Astrocyte (in vitro differentiated cells and primary cell): ENCODE measurements at regions not wholly inside any gene's neighbourhood (a gene's known extent, or its start where the extent isn't known, plus 50 kb on each side); places are given as distances from the start of the nearest gene placed in this dataset.
"Not testable (repeated sequence)": the region's sequence is repeated elsewhere in the genome, so short reads cannot be mapped to it uniquely, and the experiment has no call there.

ENCODE experiments used
- DNase-seq: peaks from one replicate; pipeline ENCODE4 v3.0.0-alpha.2; 2010; ENCODE audit warnings: low read depth
- FAIRE-seq: peaks from 2 replicates; lab custom pipeline; 2011; peaks lifted over from hg19 to GRCh38; lab: Jason Lieb, UNC
- H2AFZ ChIP-seq: 2 replicates; pipeline ENCODE4 v1.6.0; 2012; ENCODE audit warnings: low read depth, low read length, inconsistent platforms
- H3K27ac ChIP-seq: 2 replicates; pipeline ENCODE4 v1.5.1; 2011; ENCODE audit warnings: low read depth, low read length, inconsistent platforms
- H3K27me3 ChIP-seq: 2 replicates; pipeline ENCODE4 v1.6.0; 2011; ENCODE audit warnings: low read length, inconsistent platforms; ENCODE audit not compliant: insufficient read depth
- H3K36me3 ChIP-seq: 2 replicates; pipeline ENCODE4 v1.5.1; 2011; ENCODE audit warnings: low read length, inconsistent platforms; ENCODE audit not compliant: insufficient read depth
- H3K4me1 ChIP-seq: 2 replicates; pipeline ENCODE4 v1.5.1; 2011; ENCODE audit warnings: low read length, inconsistent platforms; ENCODE audit not compliant: insufficient read depth
- H3K4me2 ChIP-seq: 2 replicates; pipeline ENCODE4 v1.6.0; 2012; ENCODE audit warnings: low read length, inconsistent platforms
- H3K4me3 ChIP-seq: 2 replicates; pipeline ENCODE4 v1.5.1; 2011; ENCODE audit warnings: low read depth, mild to moderate bottlenecking, low read length, inconsistent platforms; ENCODE audit not compliant: insufficient read depth
- H3K79me2 ChIP-seq: 2 replicates; pipeline ENCODE4 v1.6.0; 2012; ENCODE audit warnings: mild to moderate bottlenecking, low read length, inconsistent platforms; ENCODE audit not compliant: insufficient read depth
- H3K9ac ChIP-seq: 2 replicates; pipeline ENCODE4 v1.6.0; 2012; ENCODE audit warnings: mild to moderate bottlenecking, low read length, inconsistent platforms
- H3K9me3 ChIP-seq: 2 replicates; pipeline ENCODE4 v1.5.1; 2012; ENCODE audit warnings: low read depth, mild to moderate bottlenecking, low read length, inconsistent platforms; ENCODE audit not compliant: insufficient read depth
- H4K20me1 ChIP-seq: 2 replicates; pipeline ENCODE4 v1.6.0; 2012; ENCODE audit warnings: low read length, inconsistent platforms; ENCODE audit not compliant: insufficient read depth
- H3K27ac Mint-ChIP-seq: one replicate; pipeline ENCODE4 v1.8.0; 2021; ENCODE audit warnings: mild to moderate bottlenecking, mixed read lengths; ENCODE audit not compliant: unreplicated experiment
- H3K27me3 Mint-ChIP-seq: one replicate; pipeline ENCODE4 v1.8.0; 2021; ENCODE audit warnings: low read depth, mixed read lengths; ENCODE audit not compliant: unreplicated experiment
- H3K36me3 Mint-ChIP-seq: one replicate; pipeline ENCODE4 v1.8.0; 2021; ENCODE audit warnings: low read depth, mixed read lengths; ENCODE audit not compliant: unreplicated experiment
- H3K4me1 Mint-ChIP-seq: one replicate; pipeline ENCODE4 v1.8.0; 2021; ENCODE audit warnings: low read depth, mixed read lengths; ENCODE audit not compliant: unreplicated experiment
- H3K4me3 Mint-ChIP-seq: one replicate; pipeline ENCODE4 v1.8.0; 2021; ENCODE audit warnings: mild to moderate bottlenecking, moderate library complexity, mixed read lengths; ENCODE audit not compliant: unreplicated experiment
- H3K9me3 Mint-ChIP-seq: one replicate; pipeline ENCODE4 v1.8.0; 2021; ENCODE audit warnings: mild to moderate bottlenecking, mixed read lengths; ENCODE audit not compliant: unreplicated experiment
- EZH2 ChIP-seq: IDR thresholded peaks from 2 replicates; pipeline ENCODE4 v1.6.1; 2012; ENCODE audit warnings: mild to moderate bottlenecking, low read length, inconsistent platforms; ENCODE audit not compliant: insufficient read depth
- TF ChIP-seq, protein P1 (sequence below): IDR thresholded peaks from 2 replicates; pipeline ENCODE4 v1.5.1; 2011; ENCODE audit warnings: low read depth, mild to moderate bottlenecking, inconsistent platforms, low read length, moderate library complexity; ENCODE audit not compliant: insufficient read depth

- H3K27me3 Mint-ChIP-seq = no peaks in the 10 kb centered on the region
- H3K4me2 ChIP-seq = no peak overlapping the region
- peaks cover 10% of the 10 kb centered on the region for H3K9me3 Mint-ChIP-seq
- no peak overlapping the region for H2AFZ ChIP-seq
- peaks cover 7% of the 10 kb centered on the region for H3K9me3 ChIP-seq
- H3K79me2 ChIP-seq = no peaks in the 10 kb centered on the region
- H3K27me3 ChIP-seq = no peaks in the 10 kb centered on the region
- no peak overlapping the region for H3K4me3 ChIP-seq
- no peak for TF ChIP-seq EZH2
- TF ChIP-seq, protein P1, sequence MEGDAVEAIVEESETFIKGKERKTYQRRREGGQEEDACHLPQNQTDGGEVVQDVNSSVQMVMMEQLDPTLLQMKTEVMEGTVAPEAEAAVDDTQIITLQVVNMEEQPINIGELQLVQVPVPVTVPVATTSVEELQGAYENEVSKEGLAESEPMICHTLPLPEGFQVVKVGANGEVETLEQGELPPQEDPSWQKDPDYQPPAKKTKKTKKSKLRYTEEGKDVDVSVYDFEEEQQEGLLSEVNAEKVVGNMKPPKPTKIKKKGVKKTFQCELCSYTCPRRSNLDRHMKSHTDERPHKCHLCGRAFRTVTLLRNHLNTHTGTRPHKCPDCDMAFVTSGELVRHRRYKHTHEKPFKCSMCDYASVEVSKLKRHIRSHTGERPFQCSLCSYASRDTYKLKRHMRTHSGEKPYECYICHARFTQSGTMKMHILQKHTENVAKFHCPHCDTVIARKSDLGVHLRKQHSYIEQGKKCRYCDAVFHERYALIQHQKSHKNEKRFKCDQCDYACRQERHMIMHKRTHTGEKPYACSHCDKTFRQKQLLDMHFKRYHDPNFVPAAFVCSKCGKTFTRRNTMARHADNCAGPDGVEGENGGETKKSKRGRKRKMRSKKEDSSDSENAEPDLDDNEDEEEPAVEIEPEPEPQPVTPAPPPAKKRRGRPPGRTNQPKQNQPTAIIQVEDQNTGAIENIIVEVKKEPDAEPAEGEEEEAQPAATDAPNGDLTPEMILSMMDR = no peak
- FAIRE-seq (no peak), DNase-seq (no peak)
- H3K27ac ChIP-seq = no peak overlapping the region
- H3K4me1 ChIP-seq = no peaks in the 10 kb centered on the region
- H3K27ac Mint-ChIP-seq = no peak overlapping the region
- no peak overlapping the region for H3K9ac ChIP-seq
- H3K36me3 ChIP-seq = no peaks in the 10 kb centered on the region
- H3K36me3 Mint-ChIP-seq = no peaks in the 10 kb centered on the region
- peaks cover 4% of the 10 kb centered on the region for H3K4me1 Mint-ChIP-seq
- no peak overlapping the region for H3K4me3 Mint-ChIP-seq
- no peaks in the 10 kb centered on the region for H4K20me1 ChIP-seq
Observed at GRCh38 chr2:7755879-7756278, 838.7 kb downstream of the RNF144A start.

DNA sequence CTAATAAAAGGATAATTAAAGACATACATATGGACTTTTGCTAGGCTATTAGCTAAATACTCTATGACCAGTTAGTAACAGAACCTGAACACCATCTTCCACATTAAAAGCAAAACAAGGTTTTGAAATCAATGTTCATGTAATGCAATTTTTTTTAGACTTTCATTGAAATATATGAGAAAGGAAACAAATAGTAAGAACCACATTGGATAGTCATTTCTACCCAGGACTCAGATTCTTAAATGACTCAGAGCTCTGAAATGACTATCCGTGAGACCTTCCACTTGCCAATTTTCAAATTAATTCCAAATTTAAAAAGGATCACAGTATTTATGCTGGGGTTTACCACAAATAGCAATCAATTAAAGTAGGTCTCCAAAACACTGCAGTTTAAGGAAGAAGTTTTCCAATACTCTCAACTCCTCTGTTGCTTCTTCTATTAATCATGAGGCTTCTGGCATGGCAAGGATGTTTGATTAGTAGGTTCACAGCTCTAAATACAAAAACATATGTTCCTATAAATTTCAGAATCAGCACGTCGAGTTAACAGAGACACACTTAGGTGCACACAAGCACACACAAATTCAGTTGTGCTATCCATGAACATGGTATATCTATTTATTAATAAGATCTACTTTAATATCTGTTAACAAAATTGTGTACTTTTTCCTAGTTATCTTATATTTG, 841.0 kb downstream of the RNF144A start:
- H3K4me3 ChIP-seq = no peak overlapping the region
- no peak overlapping the region for H3K27ac Mint-ChIP-seq
- peak; percentile 4 for DNase-seq
- TF ChIP-seq, protein P1 = no peak
- TF ChIP-seq EZH2 = no peak
- peaks cover 7% of the 10 kb centered on the region for H3K9me3 ChIP-seq
- H2AFZ ChIP-seq = no peak overlapping the region
- H3K9ac ChIP-seq = no peak overlapping the region
- no peaks in the 10 kb centered on the region for H3K27me3 ChIP-seq
- H3K4me1 Mint-ChIP-seq = peaks cover 4% of the 10 kb centered on the region
- no peaks in the 10 kb centered on the region for H3K79me2 ChIP-seq
- H3K4me2 ChIP-seq = no peak overlapping the region
- H3K27ac ChIP-seq = no peak overlapping the region
- no peaks in the 10 kb centered on the region for H3K36me3 Mint-ChIP-seq
- no peak overlapping the region for H3K4me3 Mint-ChIP-seq
- no peaks in the 10 kb centered on the region for H3K27me3 Mint-ChIP-seq
- H3K9me3 Mint-ChIP-seq = peaks cover 17% of the 10 kb centered on the region
- H3K4me1 ChIP-seq = no peaks in the 10 kb centered on the region
- no peaks in the 10 kb centered on the region for H3K36me3 ChIP-seq
- H4K20me1 ChIP-seq = no peaks in the 10 kb centered on the region
- FAIRE-seq = peak; percentile 32

DNA sequence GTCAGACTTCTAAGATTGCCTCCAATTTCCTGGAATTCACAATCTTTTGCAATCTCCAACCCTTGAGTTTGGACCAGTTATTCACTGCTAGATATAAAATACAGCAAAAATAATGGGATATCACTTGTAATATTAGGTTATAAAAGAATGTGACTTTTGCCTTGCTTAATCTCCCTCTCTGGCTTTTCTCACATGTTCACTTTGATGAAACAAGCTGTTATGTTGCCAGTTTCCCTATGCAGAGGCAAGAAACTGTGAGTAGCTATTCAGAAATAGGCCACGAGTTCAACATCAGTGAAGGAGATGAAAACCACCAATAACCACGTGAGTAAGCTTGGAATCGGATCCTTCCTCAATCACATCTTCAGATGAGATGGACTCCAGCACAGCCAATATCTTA, 842.7 kb downstream of the RNF144A start:
- peak; percentile 50 for FAIRE-seq
- peaks cover 4% of the 10 kb centered on the region for H3K4me1 Mint-ChIP-seq
- no peaks in the 10 kb centered on the region for H4K20me1 ChIP-seq
- no peak for DNase-seq
- no peaks in the 10 kb centered on the region for H3K79me2 ChIP-seq
- no peak overlapping the region for H3K4me2 ChIP-seq
- TF ChIP-seq, protein P1 = no peak
- TF ChIP-seq EZH2 = no peak
- no peak overlapping the region for H3K27ac ChIP-seq
- H3K36me3 ChIP-seq = no peaks in the 10 kb centered on the region
- H3K4me3 Mint-ChIP-seq = no peak overlapping the region
- peaks cover 6% of the 10 kb centered on the region for H3K9me3 ChIP-seq
- no peaks in the 10 kb centered on the region for H3K27me3 Mint-ChIP-seq
- H2AFZ ChIP-seq = no peak overlapping the region
- H3K36me3 Mint-ChIP-seq = no peaks in the 10 kb centered on the region
- no peak overlapping the region for H3K9ac ChIP-seq
- no peaks in the 10 kb centered on the region for H3K27me3 ChIP-seq
- H3K27ac Mint-ChIP-seq = no peak overlapping the region
- H3K9me3 Mint-ChIP-seq = peaks cover 21% of the 10 kb centered on the region
- no peaks in the 10 kb centered on the region for H3K4me1 ChIP-seq
- H3K4me3 ChIP-seq = no peak overlapping the region

GRCh38 chr2:7763418-7763817, 846.2 kb downstream of the RNF144A start:
- not testable (repeated sequence) for H3K4me1 ChIP-seq, H4K20me1 ChIP-seq, DNase-seq, H3K4me3 ChIP-seq, H3K4me3 Mint-ChIP-seq, H3K4me1 Mint-ChIP-seq, H3K27ac Mint-ChIP-seq, H3K36me3 Mint-ChIP-seq, H2AFZ ChIP-seq, H3K9ac ChIP-seq, H3K27me3 ChIP-seq, H3K27me3 Mint-ChIP-seq, H3K27ac ChIP-seq, H3K79me2 ChIP-seq, FAIRE-seq, H3K4me2 ChIP-seq, H3K36me3 ChIP-seq
- peaks cover 21% of the 10 kb centered on the region for H3K9me3 Mint-ChIP-seq
- peaks cover 12% of the 10 kb centered on the region for H3K9me3 ChIP-seq
